ENCODE measurements at regions not wholly inside any gene's neighbourhood (a gene's known extent, or its start where the extent isn't known, plus 50 kb on each side); places are given as distances from the start of the nearest gene placed in this dataset.

- DNase-seq (ENCODE audit: low spot score), result no peak
These were observed 1152.0 kb downstream of the SORCS3 start for GRCh38 chr10:105793071-105793470.

- DNase-seq (ENCODE audit: low spot score), result no peak
These were observed 1144.6 kb downstream of the SORCS3 start for GRCh38 chr10:105785721-105786120.

GRCh38 chr10:105783936-105784483 lies 1142.9 kb downstream of the SORCS3 start:
- no peak for DNase-seq (ENCODE audit: low spot score)

DNA sequence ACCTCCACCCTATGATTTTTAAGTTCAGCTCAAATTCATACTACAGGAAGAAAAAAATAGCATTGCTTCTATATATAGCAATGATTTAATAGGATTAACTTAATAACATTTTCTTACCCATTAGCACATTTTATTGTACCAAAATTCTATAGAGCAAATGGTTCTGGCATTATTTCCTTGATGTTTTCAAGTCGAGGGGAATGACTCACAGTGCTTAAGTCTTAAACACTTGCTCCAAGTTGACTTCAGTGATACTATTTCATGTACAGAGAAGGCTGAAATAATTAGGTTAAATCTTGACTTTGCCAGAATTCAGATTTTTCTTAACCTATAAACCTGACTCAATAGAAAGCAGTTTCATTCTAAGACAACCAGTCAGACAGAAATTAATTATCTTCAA lies 1133.8 kb downstream of the SORCS3 start:
- DNase-seq (ENCODE audit: low spot score), result no peak

GRCh38 chr10:105774351-105774750 lies 1133.3 kb downstream of the SORCS3 start:
- DNase-seq (ENCODE audit: low spot score), result no peak

GRCh38 chr10:105770524-105771212 lies 1129.6 kb downstream of the SORCS3 start:
- no peak for DNase-seq (ENCODE audit: low spot score)

DNA sequence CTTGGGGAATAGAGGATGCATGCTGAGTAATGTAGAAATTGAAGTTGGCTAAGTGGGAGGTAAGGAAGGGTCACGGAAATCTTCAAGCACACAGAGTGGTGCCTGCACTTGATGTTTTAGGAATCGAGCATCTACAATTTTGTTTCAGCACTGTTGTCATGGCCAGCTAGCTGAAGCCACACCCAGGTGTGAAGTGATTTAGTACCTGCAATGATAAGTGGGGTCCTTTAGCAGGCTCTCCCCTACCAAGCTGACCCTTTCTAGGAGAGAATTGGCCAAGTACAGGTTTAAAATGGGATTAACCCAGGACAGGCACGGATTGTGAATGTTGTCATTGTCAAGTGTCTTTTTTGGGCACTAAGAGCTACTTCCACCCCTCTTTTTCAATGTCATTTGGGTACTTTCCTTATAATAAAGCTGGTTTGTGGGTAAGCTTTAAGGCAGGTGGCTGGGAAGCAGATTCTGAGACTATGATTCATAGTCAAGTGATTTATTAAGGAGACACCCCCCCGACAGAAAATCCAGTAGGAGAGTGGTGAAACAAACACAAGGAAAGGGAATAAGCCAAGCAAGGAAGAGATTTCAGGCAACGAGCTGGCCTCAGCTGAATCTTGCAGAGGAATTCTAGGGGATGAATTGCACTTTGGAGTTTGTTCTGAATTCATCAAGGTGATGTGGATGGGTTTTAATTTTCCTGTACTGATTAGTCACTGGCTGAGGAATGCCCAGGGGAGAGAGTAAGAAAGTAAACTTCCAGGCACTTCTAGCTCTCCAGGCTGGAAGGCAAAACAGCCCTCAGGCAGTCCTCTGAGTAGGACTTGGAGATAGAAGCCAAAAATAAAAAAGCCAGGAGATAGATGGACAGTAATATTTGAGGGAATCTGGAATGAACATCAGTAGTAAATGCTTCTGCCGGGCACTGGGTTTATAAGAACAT lies 1128.4 kb downstream of the SORCS3 start:
- DNase-seq (ENCODE audit: low spot score), result no peak

DNA sequence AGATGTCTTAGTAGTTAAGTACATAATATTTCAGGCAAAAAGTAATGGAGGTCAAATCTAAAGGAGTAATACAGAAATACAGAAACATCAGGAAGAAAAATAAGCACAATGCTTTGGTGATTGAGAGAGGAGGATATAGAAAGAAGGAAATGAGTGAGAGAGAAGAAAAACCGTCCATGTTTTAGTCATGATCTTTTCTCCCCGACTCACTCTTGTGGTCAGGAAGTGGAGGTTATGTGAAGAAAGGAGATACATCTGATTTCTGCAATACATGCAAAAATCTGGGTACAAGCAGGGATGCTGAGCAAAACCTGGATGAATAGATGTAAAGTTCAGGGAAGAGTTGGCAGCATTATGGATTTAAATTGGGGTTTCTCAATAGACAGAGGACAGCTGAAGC lies 1122.5 kb downstream of the SORCS3 start:
- no peak for DNase-seq (ENCODE audit: low spot score)

GRCh38 chr10:105761576-105762260 lies 1120.6 kb downstream of the SORCS3 start:
- DNase-seq (ENCODE audit: low spot score), result no peak

GRCh38 chr10:105759669-105760068 lies 1118.6 kb downstream of the SORCS3 start:
- no peak for DNase-seq (ENCODE audit: low spot score)

DNA sequence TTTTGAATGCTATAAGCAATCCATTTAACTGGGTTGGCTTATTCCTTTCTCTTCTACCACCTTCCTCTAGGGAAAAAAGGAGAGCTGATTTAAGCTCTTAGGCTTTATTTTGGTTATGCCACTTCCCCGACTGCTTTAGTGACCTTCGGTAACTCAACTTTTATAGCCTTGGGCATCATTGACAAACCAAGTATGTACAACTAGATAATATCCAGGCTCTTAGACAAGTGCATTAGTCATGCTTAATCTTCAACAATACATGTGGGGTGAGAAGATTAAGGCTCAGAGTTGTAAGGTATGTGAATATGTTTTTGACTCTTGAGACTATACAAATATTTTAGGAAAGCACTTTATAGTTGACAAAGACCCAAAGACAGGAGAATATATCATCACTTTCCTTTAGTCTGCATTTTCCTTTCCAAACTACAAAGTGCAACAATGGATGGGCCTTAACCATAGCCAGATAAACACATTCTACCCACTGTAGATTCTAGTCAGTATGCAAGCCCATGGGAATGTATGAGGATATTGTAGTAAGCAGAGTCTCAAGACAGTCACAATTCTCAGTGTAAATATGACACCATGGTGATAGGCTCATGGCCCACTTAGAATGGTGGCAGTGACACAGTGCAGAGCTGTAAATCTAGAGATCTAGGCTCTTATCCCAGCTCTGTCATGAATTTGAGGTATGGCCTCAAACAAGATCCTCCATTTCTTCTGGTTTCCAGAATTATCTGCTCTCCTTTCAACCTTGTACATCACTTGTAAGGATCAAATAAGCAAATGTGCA lies 1117.3 kb downstream of the SORCS3 start:
- no peak for DNase-seq (ENCODE audit: low spot score)

- no peak for DNase-seq (ENCODE audit: low spot score)
These were observed 1116.2 kb downstream of the SORCS3 start for GRCh38 chr10:105757302-105757701.

DNA sequence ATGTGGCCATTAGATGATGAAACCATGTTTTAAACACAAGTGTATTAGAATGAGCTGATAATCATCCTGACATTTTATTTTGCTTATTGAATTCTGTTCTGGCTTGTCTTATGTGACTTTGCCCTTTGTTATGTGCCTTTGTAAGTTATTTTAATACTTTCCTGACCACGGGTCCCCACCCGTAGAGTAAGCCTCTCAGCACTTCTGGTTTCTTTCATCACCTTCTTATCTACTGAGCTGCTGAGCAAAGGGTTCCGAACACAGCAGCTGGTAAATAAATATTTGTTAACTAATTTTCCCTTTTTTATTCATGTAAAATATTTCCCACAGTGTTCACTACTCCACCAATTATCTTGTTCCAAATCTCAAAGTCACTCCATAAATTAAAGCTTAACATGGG lies 1115.3 kb downstream of the SORCS3 start:
- DNase-seq (ENCODE audit: low spot score), result no peak

GRCh38 chr10:105751688-105752087 lies 1110.6 kb downstream of the SORCS3 start:
- no peak for DNase-seq (ENCODE audit: low spot score)

DNA sequence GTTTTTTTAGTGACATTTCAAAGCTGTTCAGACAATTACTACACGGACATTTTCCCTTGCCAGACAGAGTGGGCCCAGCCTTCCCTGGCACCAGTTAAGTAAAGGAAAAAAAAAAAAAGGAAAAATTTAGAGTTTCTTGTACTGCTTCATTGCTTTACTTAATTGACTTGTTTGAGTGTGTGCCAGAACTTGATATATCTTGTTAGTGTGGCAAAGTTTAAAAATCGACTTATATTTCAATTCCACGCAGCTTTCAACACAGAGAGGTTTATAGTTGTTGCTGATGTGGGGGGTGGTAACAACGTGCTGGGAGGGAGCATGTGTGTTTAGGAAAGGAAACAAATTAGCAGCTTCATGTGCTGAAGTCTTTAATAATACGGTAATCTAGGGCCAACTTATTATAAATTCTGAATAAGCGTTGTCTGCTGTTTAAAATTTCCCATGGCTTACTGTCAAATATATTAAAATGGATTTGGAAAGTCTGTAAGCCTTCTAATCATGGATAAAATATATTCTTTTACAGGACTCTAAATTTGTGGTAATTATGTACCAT lies 1104.6 kb downstream of the SORCS3 start:
- DNase-seq (ENCODE audit: low spot score), result no peak

DNA sequence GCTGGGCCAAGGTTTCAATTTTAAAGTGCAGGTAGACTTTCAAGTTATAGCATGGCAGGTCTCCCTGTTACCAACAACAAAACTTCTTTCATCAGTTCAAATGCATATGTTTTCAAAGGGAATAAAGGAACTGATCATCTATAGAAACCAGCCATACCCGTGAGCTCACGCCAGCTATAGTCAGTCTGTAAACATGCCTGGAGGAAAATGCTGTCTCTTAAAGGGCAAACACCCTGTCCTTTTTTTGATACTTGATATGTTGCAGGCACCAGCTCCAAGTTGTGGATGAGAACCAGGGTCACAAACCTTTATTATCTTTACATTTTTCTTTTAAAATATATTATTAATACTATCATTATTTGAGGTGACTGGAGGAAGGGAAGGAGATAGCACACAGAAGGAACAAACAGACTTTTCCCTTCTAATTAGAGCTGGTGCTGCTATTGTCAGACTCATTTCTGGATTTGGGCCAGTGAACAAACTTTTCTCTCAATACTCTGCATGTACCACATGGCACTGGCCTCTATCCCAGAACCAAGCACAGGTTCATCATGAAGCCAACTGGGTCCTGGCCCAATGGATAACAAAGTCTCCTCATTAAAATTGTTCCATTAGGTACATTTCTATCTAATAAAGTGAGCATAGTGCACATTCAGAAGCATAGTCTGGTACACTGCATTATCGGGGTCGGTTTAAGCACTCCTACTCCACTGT lies 1102.4 kb downstream of the SORCS3 start:
- DNase-seq (ENCODE audit: low spot score), result no peak

- DNase-seq (ENCODE audit: low spot score), result no peak
These were observed 1101.8 kb downstream of the SORCS3 start for GRCh38 chr10:105742923-105743322.

DNA sequence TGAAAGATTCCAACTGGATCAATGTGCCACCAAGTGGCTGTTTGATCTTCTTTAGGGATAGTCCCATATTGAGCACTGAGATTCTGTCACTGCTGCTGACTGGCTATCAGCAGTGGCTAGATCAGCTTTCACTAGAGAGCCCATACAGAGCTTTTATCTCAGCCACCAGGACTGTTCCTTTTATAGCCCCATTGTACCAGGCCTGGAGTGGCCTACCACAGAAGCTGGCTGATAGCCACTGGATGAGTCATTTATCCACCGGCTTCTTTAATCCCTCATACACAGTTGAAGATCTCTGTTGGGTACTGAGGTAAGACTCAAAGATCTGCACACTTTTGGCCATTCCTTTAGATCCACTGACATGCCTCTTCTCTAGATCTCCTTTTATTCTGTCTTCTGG lies 1101.1 kb downstream of the SORCS3 start:
- no peak for DNase-seq (ENCODE audit: low spot score)

DNA sequence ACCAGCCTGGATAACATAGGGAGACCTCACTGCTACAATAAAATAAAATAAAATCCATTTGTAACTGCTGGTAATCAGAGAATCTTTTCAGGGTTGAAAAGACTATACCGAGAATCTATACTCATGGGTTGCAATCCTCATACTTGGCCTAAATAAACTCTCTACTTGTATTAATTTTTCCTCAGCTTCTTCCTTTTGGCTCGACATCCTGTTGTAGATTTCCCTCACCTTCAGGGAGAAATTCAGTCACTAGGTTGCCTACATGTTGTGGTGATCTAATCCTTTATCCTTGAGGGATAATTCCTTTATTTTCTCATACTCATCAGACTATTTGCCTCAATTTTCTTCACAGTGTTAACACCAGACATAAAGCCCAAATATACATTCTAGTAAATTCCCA lies 1093.4 kb downstream of the SORCS3 start:
- DNase-seq (ENCODE audit: low spot score), result no peak

DNA sequence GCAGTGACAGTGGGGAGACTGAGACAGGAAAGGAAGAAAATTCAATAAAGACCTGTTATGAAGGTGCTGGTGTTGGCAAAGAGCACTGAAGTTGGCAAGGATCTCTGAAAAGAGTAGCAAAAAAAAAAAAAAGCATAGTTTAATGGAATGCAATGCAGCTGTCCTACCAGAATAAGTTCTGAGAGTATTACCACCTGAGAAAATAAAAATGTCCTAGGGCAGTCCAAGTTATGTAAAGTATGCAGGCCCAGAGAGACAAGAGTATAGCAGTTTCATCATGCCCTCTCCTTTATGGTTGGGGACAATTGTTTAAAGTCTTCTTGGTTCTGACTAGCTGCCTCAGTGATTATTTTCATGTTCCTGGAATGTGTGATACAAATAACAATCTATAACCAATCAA lies 1092.8 kb downstream of the SORCS3 start:
- DNase-seq (ENCODE audit: low spot score), result no peak

Data from ureter (tissue), 1 donor.